WTC11 (cell line): ENCODE measurements at regions not wholly inside any gene's neighbourhood (a gene's known extent, or its start where the extent isn't known, plus 50 kb on each side); places are given as distances from the start of the nearest gene placed in this dataset.

ENCODE experiments used
- ATAC-seq: fragments of 200-7000 bp; cut with Tn5 transposase; 2 replicates; pipeline ENCODE4 v1.10.0; 2021; ENCODE audit warnings: mild to moderate bottlenecking, moderate library complexity
- CTCF ChIA-PET: fragments of 300-600 bp; sonication (Branson Sonifier 250); formaldehyde crosslinking; loops from one replicate; lab custom pipeline; 2021; ENCODE audit warnings: antibody characterized with exemption; lab: Charles Lee
- POLR2A ChIA-PET: fragments of 350-600 bp; sonication (Branson Sonifier 250); formaldehyde crosslinking; loops from one replicate; lab custom pipeline; 2021; ENCODE audit warnings: antibody characterized with exemption; lab: Charles Lee
- DNase-seq: peaks from one replicate; pipeline ENCODE4 v3.0.0; 2021; ENCODE audit warnings: low spot score
- H3K27ac Mint-ChIP-seq: 2 replicates; pipeline ENCODE4 v1.8.0; 2021; ENCODE audit warnings: mixed read lengths
- H3K27me3 Mint-ChIP-seq: 2 replicates; pipeline ENCODE4 v1.8.0; 2021; ENCODE audit warnings: low read depth, mild to moderate bottlenecking, moderate library complexity, mixed read lengths
- H3K36me3 Mint-ChIP-seq: 2 replicates; pipeline ENCODE4 v1.8.0; 2021; ENCODE audit warnings: mixed read lengths
- H3K4me1 Mint-ChIP-seq: 2 replicates; pipeline ENCODE4 v1.8.0; 2022; ENCODE audit warnings: mixed read lengths
- H3K4me3 Mint-ChIP-seq: 2 replicates; pipeline ENCODE4 v1.8.0; 2021; ENCODE audit warnings: mild to moderate bottlenecking, moderate library complexity, mixed read lengths
- H3K9me3 Mint-ChIP-seq: 2 replicates; pipeline ENCODE4 v1.8.0; 2021; ENCODE audit warnings: mixed read lengths
- CREM ChIP-seq: sonication (generic); formaldehyde crosslinking; IDR thresholded peaks from 2 replicates; pipeline ENCODE4 v1.8.1; 2022; ENCODE audit warnings: mild to moderate bottlenecking, missing genetic modification reagents, moderate library complexity
- ELF4 ChIP-seq: sonication (generic); formaldehyde crosslinking; IDR thresholded peaks from 2 replicates; pipeline ENCODE4 v1.8.1; 2022; ENCODE audit warnings: low read depth, mild to moderate bottlenecking, moderate library complexity, missing genetic modification reagents
- FOXP4 ChIP-seq: sonication (generic); formaldehyde crosslinking; IDR thresholded peaks from 2 replicates; pipeline ENCODE4 v1.8.0; 2022; ENCODE audit warnings: mild to moderate bottlenecking, missing genetic modification reagents
- GABPB1 ChIP-seq: sonication (generic); formaldehyde crosslinking; IDR thresholded peaks from 2 replicates; pipeline ENCODE4 v1.8.1; 2023; ENCODE audit warnings: mild to moderate bottlenecking, missing genetic modification reagents
- GTF2I ChIP-seq: fragments of 250-450 bp; sonication (Bioruptor Pico); conservative IDR thresholded peaks from 2 replicates; pipeline ENCODE4 v1.4.0; 2021; ENCODE audit warnings: mild to moderate bottlenecking
- HMGXB4 ChIP-seq: sonication (generic); formaldehyde crosslinking; IDR thresholded peaks from 2 replicates; pipeline ENCODE4 v1.8.1; 2023; ENCODE audit warnings: mild to moderate bottlenecking, moderate library complexity, missing genetic modification reagents
- KAT7 ChIP-seq: sonication (generic); formaldehyde crosslinking; IDR thresholded peaks from 2 replicates; pipeline ENCODE4 v1.8.1; 2023; ENCODE audit warnings: missing genetic modification reagents, mild to moderate bottlenecking, borderline replicate concordance
- MLX ChIP-seq: sonication (generic); formaldehyde crosslinking; IDR thresholded peaks from 2 replicates; pipeline ENCODE4 v1.8.1; 2023; ENCODE audit warnings: mild to moderate bottlenecking, missing genetic modification reagents, moderate library complexity
- MXD4 ChIP-seq: fragments of 250-450 bp; sonication (Bioruptor Pico); IDR thresholded peaks from 2 replicates; pipeline ENCODE4 v1.8.0; 2021; ENCODE audit warnings: mild to moderate bottlenecking, moderate library complexity, borderline replicate concordance
- NFYB ChIP-seq: sonication (generic); formaldehyde crosslinking; conservative IDR thresholded peaks from 2 replicates; pipeline ENCODE4 v1.8.0; 2022; ENCODE audit warnings: low read depth, missing genetic modification reagents
- NR2C2 ChIP-seq: sonication (generic); formaldehyde crosslinking; IDR thresholded peaks from 2 replicates; pipeline ENCODE4 v1.8.0; 2022; ENCODE audit warnings: mild to moderate bottlenecking, missing genetic modification reagents
- NR3C1 ChIP-seq: sonication (generic); formaldehyde crosslinking; conservative IDR thresholded peaks from 2 replicates; pipeline ENCODE4 v1.8.1; 2023; ENCODE audit warnings: low read depth, mild to moderate bottlenecking, missing genetic modification reagents
- TCF7 ChIP-seq: sonication (generic); formaldehyde crosslinking; IDR thresholded peaks from 2 replicates; pipeline ENCODE4 v1.8.0; 2022; ENCODE audit warnings: mild to moderate bottlenecking, low read depth, missing genetic modification reagents, moderate library complexity
- TP53 ChIP-seq: sonication (generic); formaldehyde crosslinking; IDR thresholded peaks from 2 replicates; pipeline ENCODE4 v1.8.1; 2023; ENCODE audit warnings: mild to moderate bottlenecking, missing genetic modification reagents
- ZNF232 ChIP-seq: sonication (generic); formaldehyde crosslinking; IDR thresholded peaks from 2 replicates; pipeline ENCODE4 v1.8.0; 2022; ENCODE audit warnings: mild to moderate bottlenecking, missing genetic modification reagents
- TF ChIP-seq, protein P1 (sequence below): sonication (generic); formaldehyde crosslinking; IDR thresholded peaks from 2 replicates; pipeline ENCODE4 v1.8.1; 2022; ENCODE audit warnings: missing genetic modification reagents, borderline replicate concordance

DNA sequence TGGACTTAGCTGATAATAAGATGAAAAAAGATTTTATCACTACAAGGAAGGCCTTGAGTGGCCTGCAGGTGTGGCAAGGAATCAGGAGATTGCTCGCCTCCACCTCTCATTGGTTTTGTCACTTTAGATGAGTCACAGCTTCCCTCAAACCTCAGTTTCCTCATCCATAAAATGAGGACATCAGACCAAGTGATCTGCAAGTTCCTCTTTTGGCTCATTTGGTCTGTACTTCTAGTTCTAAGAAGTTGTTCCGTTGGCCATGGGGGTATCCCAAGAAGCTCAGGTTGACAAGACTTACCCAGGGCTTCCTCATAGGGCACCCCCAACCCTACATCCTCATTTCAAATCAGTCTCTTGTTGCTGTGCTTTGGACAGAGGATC is 254.1 kb downstream of the UACA start:
- Mint-ChIP-seq H3K4me3 (no peak overlapping the region), H3K36me3 (peaks cover 14% of the 10 kb centered on the region), H3K27ac (no peak overlapping the region), H3K9me3 (peaks cover 36% of the 10 kb centered on the region), H3K27me3 (no peaks in the 10 kb centered on the region), H3K4me1 (peaks cover 36% of the 10 kb centered on the region)
- DNase-seq (no peak), ATAC-seq (no peak)
- no peak for TF ChIP-seq HMGXB4 (CRISPR knock-in tag)
- TF ChIP-seq NFYB (CRISPR knock-in tag): no peak
- ChIA-PET POLR2A (no interaction called here), CTCF (interaction anchor here (0.7 to 1.5 kb wide), 5 partner anchors 22 to 124 kb away, joined by 3 to 7 read pairs (median 3); no protein-coding TSS in a partner anchor)

GRCh38 chr15:70508561-70509281 is 254.6 kb downstream of the UACA start:
- H3K4me1 Mint-ChIP-seq: peaks cover 37% of the 10 kb centered on the region
- no peak overlapping the region for H3K27ac Mint-ChIP-seq
- TF ChIP-seq TP53 (CRISPR knock-in tag) (no peak), NR2C2 (no peak), MLX (CRISPR knock-in tag) (no peak), ELF4 (CRISPR knock-in tag) (no peak), ZNF232 (CRISPR knock-in tag) (no peak), FOXP4 (CRISPR knock-in tag) (no peak), MXD4 (no peak), GTF2I (CRISPR knock-in tag) (no peak), NR3C1 (CRISPR knock-in tag) (no peak), TCF7 (no peak), KAT7 (no peak)
- TF ChIP-seq, protein P1, sequence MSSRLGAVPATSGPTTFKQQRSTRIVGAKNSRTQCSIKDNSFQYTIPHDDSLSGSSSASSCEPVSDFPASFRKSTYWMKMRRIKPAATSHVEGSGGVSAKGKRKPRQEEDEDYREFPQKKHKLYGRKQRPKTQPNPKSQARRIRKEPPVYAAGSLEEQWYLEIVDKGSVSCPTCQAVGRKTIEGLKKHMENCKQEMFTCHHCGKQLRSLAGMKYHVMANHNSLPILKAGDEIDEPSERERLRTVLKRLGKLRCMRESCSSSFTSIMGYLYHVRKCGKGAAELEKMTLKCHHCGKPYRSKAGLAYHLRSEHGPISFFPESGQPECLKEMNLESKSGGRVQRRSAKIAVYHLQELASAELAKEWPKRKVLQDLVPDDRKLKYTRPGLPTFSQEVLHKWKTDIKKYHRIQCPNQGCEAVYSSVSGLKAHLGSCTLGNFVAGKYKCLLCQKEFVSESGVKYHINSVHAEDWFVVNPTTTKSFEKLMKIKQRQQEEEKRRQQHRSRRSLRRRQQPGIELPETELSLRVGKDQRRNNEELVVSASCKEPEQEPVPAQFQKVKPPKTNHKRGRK (CRISPR knock-in tag): no peak
- H3K27me3 Mint-ChIP-seq: no peaks in the 10 kb centered on the region
- peaks cover 36% of the 10 kb centered on the region for H3K9me3 Mint-ChIP-seq
- ChIA-PET POLR2A (no interaction called here), CTCF (interaction anchor here (0.7 to 1.5 kb wide), 6 partner anchors 21 to 214 kb away, joined by 3 to 7 read pairs (median 3); no protein-coding TSS in a partner anchor)
- ATAC-seq (no peak), DNase-seq (no peak)
- no peak overlapping the region for H3K4me3 Mint-ChIP-seq
- H3K36me3 Mint-ChIP-seq: peaks cover 14% of the 10 kb centered on the region

- Mint-ChIP-seq H3K27me3 (no peaks in the 10 kb centered on the region), H3K4me1 (peaks cover 41% of the 10 kb centered on the region), H3K36me3 (peaks cover 14% of the 10 kb centered on the region), H3K4me3 (no peak overlapping the region), H3K27ac (no peak overlapping the region), H3K9me3 (peaks cover 36% of the 10 kb centered on the region)
- POLR2A ChIA-PET: no interaction called here
- CTCF ChIA-PET: interaction anchor here (0.6 to 1.3 kb wide), 4 partner anchors 20 to 282 kb away, joined by 3 to 6 read pairs (median 3); no protein-coding TSS in a partner anchor
- ATAC-seq (no peak), DNase-seq (no peak)
- TF ChIP-seq GABPB1 (CRISPR knock-in tag) (peak; percentile 59; the same call in 1 of the 2 replicates), NFYB (CRISPR knock-in tag) (no peak), CREM (CRISPR knock-in tag) (no peak), HMGXB4 (CRISPR knock-in tag) (no peak)
Measured at GRCh38 chr15:70507772-70508371, 255.5 kb downstream of the UACA start.
